GM21825 (cell line): ENCODE measurements at regions not wholly inside any gene's neighbourhood (a gene's known extent, or its start where the extent isn't known, plus 50 kb on each side); places are given as distances from the start of the nearest gene placed in this dataset.
"Not testable (repeated sequence)": the region's sequence is repeated elsewhere in the genome, so short reads cannot be mapped to it uniquely, and the experiment has no call there.

Experiments used
- ATAC-seq: cut with Tn5 transposase; IDR thresholded peaks from one replicate; pipeline ENCODE4 v1.9.1; 2021; ENCODE audit warnings: mild to moderate bottlenecking, moderate library complexity; ENCODE audit not compliant: unreplicated experiment

GRCh38 chr15:98085003-98085639 is 124.6 kb downstream of the ARRDC4 start:
- no peak for ATAC-seq

DNA sequence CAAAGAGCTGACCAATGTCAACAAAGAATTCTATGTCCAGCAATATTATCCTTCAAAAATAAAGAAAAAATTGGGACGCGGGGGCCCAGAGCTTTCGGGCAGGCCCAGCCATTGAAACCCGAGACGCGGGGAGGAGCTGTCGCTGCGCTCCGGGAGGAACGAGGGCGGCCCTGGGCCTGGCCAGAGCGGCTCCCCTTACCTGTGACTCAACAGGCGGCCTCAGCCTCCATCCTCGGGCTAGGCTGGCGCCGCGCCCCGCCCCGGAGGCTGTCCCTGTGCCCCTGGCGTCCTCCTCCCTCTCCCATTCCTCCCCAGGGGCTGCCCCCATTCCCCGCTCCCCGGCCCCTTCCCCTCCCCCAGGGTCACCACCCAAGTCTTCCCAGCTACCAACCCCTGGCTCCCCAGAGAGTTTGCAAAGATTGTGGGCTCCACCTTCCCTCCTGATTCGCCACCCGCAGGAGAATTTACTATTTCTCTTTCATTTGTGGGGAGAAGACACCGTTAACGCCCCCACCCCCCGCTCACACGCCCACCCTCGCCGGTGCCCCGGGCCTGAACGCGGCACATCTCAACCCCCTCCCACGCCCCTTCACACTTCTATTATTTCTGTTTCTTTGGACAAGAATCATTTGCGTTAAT is 127.9 kb downstream of the ARRDC4 start:
- ATAC-seq: peak; percentile 94

DNA sequence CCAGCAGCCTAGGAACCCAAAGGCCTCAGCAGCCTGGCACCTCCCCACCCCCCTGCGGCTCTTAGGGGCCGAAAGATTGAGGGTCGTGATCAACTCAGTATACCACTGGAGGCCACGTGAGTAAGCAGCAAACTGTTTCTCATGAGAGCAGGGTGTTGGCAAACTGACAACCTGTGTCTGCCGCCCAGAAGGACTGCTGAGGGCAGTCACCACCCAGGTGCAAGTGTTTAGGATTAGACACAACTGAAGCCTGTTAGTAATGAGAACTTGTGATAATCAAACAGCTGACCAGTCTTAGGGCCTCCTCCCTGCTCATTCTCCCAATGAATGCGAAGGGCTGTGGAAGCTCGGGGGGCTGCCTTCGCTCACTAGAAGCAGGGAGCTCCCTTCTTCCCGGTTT is 128.8 kb downstream of the ARRDC4 start:
- not testable (repeated sequence) for ATAC-seq

DNA sequence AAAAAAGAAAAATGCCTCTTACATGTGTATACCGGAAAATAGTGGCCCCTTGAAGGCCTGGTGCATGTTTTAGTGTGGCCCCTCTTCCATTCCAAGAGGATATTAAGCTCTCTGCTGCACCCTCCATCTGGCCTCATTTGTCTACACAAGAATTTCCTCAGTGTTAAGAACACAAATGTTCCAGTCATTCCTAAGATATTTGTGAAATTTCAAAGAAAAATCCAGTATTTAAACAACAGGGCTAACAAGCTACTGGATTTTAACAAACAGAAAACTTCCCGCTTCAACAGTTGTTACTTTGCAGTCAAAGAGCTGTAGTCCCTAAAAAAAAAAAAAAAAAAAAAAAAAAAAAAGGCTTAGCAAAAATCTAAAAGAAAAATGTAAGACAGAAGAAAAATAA is 137.5 kb downstream of the ARRDC4 start:
- ATAC-seq: not testable (repeated sequence)

GRCh38 chr15:98100606-98101005 is 140.1 kb downstream of the ARRDC4 start:
- ATAC-seq: not testable (repeated sequence)

DNA sequence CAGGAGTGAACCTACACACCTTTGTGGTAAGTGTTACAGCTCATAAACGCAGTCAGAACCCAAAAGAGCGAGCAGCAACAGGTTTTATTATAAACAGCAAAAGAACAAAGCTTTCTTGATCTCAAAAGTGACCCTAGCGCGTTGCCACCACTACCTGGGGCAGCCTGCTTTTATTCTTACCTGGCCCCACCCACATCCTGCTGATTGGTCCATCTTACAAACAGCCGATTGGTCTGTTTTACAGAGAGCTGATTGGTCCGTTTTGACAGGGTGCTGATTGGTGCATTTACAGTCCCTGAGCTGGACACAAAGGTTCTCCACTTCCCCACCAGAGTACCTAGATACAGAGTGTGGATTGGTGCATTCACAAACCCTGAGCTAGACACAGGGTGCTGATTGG is 143.1 kb downstream of the ARRDC4 start:
- ATAC-seq: no peak

- ATAC-seq: not testable (repeated sequence)
Measured at GRCh38 chr15:98104386-98105151, 144.1 kb downstream of the ARRDC4 start.

DNA sequence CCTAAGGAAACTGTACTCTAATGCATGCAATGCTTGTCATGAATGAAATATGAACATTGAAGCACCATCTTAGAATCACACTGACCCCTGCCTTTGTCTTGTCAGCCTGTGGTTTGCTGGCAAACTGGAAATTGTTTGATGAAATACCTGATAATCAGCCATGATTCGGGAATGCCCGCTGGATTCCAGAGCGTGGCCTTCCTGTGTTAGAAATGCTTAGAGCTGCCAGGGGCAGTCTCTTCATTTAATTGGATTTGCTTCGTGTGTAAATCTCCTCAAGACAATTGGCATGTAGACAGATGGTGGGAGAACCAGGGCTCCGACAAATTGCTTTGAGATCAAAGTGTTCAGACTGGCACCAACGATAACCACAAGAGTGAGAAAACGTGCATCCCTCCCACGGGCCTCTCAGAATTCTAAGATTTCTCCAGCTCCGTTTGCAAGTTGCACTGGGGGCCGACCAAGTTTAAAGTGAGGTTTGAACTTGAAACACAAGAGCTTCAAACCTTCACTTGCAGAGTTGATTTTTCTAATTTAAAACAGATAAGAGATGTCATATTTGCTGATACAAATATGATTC is 146.2 kb downstream of the ARRDC4 start:
- ATAC-seq: not testable (repeated sequence)

DNA sequence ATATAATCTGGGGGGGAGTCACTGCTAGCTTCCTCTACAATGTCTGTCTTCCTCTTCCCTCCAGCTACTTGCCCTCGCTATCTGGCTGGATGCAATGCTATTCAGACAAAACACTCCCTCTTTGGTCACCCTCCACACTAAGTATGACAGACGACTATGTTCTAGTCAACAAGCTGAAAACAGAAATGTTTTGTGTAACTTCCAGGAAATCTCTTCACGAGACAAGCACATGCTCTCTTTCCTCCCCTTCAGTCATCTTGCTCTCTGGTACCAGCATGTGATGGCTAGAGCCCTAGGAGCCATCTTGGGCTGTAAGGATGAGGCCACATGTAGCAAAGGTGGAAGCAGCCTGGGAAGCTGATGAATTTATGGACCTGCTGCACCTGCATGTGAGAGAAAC is 151.3 kb downstream of the ARRDC4 start:
- ATAC-seq: no peak

GRCh38 chr15:98113327-98113726 is 152.8 kb downstream of the ARRDC4 start:
- no peak for ATAC-seq

DNA sequence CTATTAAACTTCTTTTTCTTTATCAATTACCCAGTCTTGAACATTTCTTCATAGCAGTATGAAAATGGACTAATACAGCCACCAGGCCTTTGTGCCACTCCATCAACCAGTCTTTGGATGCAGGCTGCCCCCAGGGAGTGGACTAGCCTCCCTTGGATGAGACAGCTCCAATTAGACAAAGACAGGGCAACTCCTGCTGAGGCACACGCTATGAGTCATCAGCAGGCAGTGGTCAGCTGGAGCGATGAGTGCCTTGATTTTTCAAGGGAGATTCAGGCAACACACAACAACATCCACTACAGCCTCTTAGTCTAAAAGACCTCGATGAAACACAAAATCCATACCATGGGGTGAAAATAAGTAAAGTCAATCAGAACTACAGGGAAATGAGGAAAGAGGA is 160.1 kb downstream of the ARRDC4 start:
- ATAC-seq: no peak

- ATAC-seq: no peak
Measured at GRCh38 chr15:98121536-98121935, 161.0 kb downstream of the ARRDC4 start.

- ATAC-seq: no peak
Measured at GRCh38 chr15:98121957-98122356, 161.5 kb downstream of the ARRDC4 start.

- no peak for ATAC-seq
Measured at GRCh38 chr15:98123297-98123696, 162.8 kb downstream of the ARRDC4 start.

DNA sequence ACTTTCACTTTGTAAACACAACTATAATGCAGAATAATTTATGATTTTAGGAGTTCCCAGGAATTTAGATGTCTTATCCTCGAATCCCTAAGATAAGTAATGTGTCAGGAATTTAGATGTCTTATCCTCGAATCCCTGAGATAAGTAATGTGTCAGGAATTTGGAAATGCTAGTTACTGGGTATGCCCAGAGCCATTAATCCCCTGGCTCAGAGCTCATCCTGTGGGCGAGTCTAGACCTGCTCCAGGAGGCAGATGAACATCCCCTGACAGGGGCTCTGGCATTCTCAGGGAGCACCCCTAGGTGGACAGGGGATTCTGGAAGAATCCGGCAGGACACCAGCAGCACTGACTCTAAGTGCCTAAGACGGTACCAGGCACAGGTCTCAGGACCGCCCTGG is 163.3 kb downstream of the ARRDC4 start:
- ATAC-seq: no peak

GRCh38 chr15:98124581-98124980 is 164.1 kb downstream of the ARRDC4 start:
- no peak for ATAC-seq

GRCh38 chr15:98126326-98127085 is 166.0 kb downstream of the ARRDC4 start:
- ATAC-seq: no peak

GRCh38 chr15:98127586-98127985 is 167.1 kb downstream of the ARRDC4 start:
- no peak for ATAC-seq

GRCh38 chr15:98131924-98132323 is 171.4 kb downstream of the ARRDC4 start:
- no peak for ATAC-seq

- no peak for ATAC-seq
Measured at GRCh38 chr15:98134905-98135304, 174.4 kb downstream of the ARRDC4 start.

DNA sequence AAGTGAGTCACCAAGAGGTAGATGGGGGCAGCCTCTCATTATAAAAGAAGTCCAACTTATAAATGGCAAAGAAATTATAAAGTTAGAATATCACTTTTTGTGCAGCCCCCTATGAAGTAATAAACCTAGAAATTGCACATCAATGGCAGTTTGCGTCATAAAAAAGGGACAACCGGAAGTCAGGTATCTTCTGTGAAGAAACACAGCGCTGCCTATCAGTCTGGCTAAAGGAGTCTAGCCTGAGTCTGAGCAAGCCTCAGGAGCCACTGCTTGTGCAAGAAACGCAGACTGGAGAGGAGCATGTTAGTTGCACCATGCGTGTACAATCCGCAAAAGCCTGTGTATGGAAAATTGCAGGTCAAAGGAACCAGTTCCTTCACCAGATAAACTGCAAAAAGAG is 178.4 kb downstream of the ARRDC4 start:
- no peak for ATAC-seq
